EL (cell line): ENCODE measurements at regions not wholly inside any gene's neighbourhood (a gene's known extent, or its start where the extent isn't known, plus 50 kb on each side); places are given as distances from the start of the nearest gene placed in this dataset.

Experiments used
- DNase-seq: peaks from one replicate; pipeline ENCODE4 v3.0.0-alpha.2; 2016

- DNase-seq: no peak
These were observed 68.8 kb upstream of the APC start for GRCh38 chr5:112668911-112669310.

DNA sequence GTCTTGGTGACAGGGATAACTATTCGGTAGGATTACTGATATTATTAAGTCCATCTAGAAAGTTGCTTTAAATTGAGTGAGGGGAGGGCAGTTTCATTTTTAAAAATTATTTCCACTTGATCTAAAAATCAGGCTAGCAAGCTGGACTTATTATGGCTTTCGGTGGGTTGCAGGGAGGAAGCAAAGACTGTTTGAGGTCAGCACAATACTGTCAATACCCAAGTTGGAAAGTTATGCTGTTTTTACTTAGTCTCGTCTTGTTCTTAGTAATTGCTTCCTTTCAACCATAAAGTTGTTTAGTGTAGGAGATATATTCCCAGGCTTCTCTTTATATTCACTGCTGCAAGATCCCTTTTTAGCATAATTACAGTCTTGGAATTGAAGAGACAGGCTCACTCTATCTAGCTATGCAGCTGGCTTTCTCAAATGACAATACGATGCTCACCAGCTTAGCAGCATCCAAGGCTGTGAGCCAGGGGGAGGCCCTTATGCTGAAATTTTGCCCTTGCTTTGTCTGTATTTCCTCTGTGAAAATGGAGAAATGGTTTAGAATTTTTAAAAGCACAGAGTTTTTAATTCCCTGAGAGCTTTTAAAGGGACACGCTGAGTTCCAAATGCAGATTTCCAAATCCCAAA is 68.2 kb upstream of the APC start:
- no peak for DNase-seq

- no peak for DNase-seq
These were observed 66.0 kb upstream of the APC start for GRCh38 chr5:112671687-112672086.

DNA sequence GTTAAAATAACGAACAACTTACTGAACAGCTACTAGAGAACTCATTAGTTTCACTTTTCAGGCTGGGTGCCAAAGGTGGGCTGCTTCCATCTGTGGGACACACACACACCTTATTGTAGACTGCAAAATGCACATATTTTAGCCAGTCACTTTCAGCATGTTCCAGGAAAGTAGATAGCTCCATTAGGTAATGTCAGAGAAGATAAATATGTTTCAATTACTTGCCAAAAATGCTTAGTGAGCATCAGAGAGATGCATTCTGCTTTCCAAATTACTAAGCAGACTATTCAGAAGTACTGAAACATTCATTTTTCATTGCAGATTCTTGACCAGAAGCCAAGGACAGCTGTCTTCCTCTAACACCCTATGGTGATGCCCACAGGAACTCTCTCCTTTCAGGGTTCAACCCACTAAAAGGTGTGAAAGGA is 56.2 kb upstream of the APC start:
- DNase-seq: peak; percentile 15

GRCh38 chr5:112682621-112683061 is 55.0 kb upstream of the APC start:
- peak; percentile 70 for DNase-seq

DNA sequence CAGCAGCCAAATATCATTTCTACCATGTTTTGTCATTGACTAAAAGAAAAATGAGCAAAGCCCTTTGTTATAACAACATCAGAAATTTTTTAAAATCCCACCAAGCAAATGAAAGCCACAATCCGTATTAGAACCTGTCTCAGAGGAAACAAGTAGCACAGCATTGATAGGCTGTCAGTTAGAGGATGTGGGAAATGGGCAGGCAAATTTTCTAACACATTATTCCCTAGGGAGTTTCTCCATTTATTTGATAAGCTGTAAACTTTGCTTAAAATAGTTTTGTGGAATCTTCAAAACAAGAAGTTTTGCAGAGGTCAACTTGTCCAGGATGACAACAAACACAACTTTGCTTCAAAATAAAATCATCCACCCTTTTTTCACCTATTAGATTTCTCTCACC is 53.6 kb upstream of the APC start:
- DNase-seq: no peak

DNA sequence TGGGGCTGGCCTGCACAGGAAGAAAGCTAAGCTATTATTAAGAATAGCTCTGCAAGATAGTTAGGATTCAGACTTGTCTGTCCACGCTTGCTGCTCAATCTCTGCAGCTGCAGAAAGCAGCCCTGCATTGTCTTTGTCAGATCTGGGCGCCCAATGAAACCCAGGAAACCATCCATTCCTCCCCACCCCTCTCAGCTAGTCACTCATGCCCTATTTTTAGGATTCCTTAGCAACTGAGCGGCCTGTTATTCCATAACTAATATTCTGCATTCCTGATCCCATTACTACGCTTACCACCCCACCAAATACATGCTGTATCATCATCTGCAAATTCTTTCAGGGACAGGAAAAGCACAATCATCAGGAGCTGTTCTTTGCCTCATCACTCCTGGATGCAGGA is 52.9 kb upstream of the APC start:
- DNase-seq: peak; percentile 80

GRCh38 chr5:112685386-112685785 is 52.3 kb upstream of the APC start:
- no peak for DNase-seq

DNA sequence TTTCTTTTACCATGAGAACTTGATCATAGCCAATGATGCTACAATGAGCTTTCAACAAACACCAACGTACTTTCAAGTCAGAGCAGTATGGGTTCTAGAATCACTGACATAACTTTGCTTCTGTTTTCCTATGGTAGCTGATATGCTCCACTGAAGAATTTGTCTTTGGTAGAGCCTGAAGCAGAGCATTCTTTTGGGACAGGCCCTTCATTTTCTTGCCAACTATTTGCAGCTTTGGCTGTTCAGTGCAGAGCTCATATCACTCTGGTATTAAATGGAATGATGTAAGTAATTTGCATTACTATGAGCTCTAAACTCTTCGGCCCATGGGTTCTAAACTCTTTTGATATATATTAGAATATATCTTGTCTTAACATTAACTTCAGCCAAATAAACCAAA is 51.8 kb upstream of the APC start:
- peak; percentile 25 for DNase-seq

DNA sequence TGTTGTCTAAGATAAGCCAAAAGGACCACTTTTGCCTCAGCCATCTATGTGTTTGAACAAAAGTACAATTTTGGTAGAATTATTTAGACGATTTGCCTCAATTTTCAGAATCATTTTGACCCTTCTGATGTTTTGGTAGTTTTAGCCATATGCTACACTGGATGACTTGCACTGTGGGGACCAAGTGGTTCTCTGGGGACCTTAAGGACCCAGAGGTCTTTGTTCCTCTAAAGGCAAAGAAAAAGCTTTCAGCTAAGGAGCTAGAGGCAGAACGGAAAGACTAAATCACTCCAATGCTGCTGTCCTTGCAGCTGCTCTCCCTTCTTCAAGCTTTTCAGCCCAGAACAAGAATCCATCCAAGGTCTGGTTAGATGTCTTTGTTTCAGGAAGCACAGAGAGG is 51.0 kb upstream of the APC start:
- no peak for DNase-seq

- DNase-seq: no peak
These were observed 50.4 kb upstream of the APC start for GRCh38 chr5:112687306-112687705.
